GM18517 (cell line): ENCODE measurements at regions not wholly inside any gene's neighbourhood (a gene's known extent, or its start where the extent isn't known, plus 50 kb on each side); places are given as distances from the start of the nearest gene placed in this dataset.
"Not testable (repeated sequence)": the region's sequence is repeated elsewhere in the genome, so short reads cannot be mapped to it uniquely, and the experiment has no call there.

Experiments used
- ATAC-seq: cut with Tn5 transposase; IDR thresholded peaks from one replicate; pipeline ENCODE4 v1.9.1; 2021; ENCODE audit warnings: mild to moderate bottlenecking, moderate library complexity; ENCODE audit not compliant: unreplicated experiment

- no peak for ATAC-seq
Measured at GRCh38 chrX:12034741-12035140, 103.5 kb upstream of the FRMPD4 start.

DNA sequence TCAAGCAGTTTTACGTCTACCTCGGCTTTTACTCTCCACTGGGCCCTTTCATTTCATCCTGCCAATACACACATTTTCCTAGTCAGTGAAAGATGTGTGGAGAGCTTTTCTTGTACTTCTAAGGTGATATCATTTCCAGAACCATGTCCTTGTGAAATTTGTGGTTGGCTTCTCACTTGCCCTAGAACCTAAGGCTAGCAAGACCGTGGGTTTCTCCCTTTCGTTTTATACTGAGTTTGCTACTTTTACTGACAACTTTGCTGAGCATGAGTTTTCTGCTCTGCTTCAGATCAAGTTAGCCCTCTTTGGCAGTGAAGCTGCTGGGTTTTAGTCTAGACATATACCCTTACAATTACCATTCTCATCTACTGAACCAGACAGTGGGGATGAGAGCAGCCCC is 95.7 kb upstream of the FRMPD4 start:
- ATAC-seq: no peak

GRCh38 chrX:12052109-12052508 is 86.2 kb upstream of the FRMPD4 start:
- ATAC-seq: no peak

GRCh38 chrX:12058087-12058486 is 80.2 kb upstream of the FRMPD4 start:
- ATAC-seq: no peak

DNA sequence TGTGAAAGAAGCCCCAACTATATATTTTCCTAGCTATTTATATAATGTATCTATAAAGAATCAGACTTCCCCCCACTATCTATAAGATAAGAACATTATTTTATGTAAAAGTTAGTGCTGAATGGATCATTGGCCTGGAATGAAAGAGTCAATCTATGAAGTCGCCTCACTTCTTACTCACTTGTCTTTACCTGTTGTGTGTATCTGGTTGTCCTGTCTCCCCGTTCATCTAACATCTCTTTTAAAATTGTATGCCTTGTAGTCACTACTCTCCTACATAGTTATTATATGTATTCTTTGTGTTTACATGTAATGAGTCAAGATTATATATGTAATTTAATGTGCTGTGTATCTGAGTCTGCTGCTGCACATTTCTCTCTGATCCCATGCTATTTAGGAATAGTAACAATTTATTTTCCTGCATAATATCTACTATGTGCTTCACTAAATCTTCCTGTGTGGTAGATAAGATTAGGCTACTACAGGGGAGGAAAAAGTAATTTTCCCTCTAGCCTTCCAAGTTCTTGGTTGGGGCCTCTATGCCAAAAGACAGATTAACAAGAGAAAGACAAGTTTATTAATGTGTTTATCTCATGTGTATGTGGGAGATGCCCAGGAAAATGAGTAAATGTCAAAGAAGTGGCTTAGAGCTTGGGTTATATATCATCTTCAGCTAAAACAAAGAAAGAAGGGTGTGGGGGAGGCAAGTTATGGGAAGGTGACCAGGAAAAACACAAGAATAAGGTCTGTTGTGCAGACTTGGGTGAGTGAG is 77.6 kb upstream of the FRMPD4 start:
- ATAC-seq: no peak

GRCh38 chrX:12065251-12065650 is 73.0 kb upstream of the FRMPD4 start:
- no peak for ATAC-seq

GRCh38 chrX:12076046-12076445 is 62.2 kb upstream of the FRMPD4 start:
- no peak for ATAC-seq

DNA sequence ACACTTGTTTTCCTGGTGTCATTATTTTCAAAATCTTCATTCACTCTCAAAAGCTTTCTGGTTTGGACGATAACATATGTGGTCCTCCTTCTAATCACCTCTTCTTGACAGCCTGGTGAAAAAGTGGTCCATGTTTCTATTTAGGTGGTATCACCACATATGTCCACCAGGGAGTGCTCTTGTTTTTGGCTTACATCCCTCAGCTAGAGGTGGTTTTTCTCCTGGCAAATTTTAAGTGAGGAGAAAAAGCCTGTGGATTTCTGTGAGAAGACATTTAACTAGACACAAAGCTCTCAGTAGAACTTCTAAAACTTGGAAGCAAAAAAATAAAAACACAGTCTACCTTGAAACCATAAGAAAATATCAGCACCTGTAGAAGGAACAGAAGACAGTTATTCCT is 58.0 kb upstream of the FRMPD4 start:
- no peak for ATAC-seq

DNA sequence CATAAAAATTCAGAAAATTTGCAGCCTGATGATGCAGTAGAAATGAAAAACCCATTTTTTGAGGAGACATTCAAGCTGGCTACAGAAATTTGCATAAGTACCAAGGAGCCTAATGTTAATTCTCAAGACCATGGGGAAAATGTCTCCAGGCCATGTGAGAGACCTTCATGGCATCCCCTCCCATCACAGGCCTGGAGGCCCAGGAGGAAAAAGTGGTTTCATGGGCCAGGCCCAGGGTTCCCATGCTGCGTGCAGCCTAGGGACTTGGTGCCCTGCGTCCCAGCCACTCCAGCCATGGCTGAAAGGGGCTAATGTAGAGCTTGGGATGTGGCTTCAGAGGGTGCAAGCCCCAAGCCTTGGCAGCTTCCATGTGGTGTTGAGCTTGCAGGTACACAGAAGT is 55.3 kb upstream of the FRMPD4 start:
- not testable (repeated sequence) for ATAC-seq
